C4-2B (cell line): ENCODE measurements at regions not wholly inside any gene's neighbourhood (a gene's known extent, or its start where the extent isn't known, plus 50 kb on each side); places are given as distances from the start of the nearest gene placed in this dataset.

Experiments used
- H3K27ac ChIP-seq: fragments of 450-650 bp; 2 replicates; pipeline ENCODE4 v1.5.1; 2017
- CTCF ChIP-seq: fragments of 450-650 bp; conservative IDR thresholded peaks from 2 replicates; pipeline ENCODE4 v1.5.1; 2017; ENCODE audit warnings: mild to moderate bottlenecking
- ZFX ChIP-seq: fragments of 450-650 bp; IDR thresholded peaks from 2 replicates; pipeline ENCODE4 v1.6.1; 2017

GRCh38 chr3:104885214-104885814 lies 481.4 kb upstream of the ALCAM start:
- no peak overlapping the region for H3K27ac ChIP-seq

DNA sequence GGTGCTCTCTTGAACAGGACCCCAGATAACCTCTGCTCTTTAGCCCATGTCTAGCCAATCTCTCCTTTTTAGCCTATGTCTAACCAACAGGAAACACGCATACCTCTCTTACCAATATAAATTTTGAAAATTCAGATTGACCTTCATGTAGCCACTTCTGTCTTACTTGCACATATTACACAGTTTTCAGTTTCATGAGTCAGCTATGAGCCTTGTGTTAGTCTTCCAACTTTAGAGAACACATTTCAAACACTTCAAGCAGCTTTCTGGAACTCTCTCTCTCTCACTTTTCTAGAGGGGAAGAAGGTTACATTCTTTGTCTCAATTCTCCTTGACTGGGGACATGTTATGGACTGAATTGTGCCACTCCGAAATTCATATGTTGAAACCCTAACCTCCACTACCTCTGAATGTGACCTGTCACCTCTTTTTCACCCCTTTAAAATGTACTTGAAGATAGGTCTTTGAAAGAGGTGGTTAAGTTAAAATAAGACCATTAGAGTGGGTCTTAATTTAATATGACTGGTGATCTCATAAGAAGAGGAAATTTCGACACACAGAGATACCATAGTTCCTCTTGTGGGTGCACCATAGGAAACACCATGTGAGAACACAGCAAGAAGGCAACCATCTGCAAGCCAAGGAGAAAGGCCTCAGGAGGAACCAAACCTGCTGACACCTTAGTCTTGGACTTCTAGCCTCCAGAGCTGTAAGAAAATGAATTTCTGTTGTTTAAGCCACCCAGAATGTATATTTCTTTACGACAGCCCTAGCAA lies 480.3 kb upstream of the ALCAM start:
- no peak for TF ChIP-seq CTCF
- TF ChIP-seq ZFX, result no peak
- H3K27ac ChIP-seq, result no peak overlapping the region

More at GRCh38 chr3:104885214-104885814, 481.4 kb upstream of the ALCAM start:
- TF ChIP-seq CTCF (no peak), ZFX (no peak)

DNA sequence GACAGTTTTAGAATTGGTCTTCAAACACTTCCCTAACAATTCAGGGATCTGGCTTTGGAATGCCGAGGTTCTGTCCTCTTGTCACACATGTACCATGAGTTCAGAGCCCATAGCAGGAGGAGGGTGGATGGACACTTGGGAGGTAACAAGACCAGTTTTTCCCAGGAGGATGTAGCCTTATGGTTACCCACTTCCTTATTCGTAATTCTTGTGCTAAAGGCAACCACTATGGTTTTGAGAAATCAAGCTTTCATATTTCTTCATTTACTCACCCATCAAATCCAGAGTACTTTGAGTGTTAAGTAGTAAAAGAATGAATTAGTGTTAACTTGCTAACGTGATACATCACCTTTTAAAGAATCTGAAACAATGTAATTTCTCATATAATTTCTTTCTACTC lies 479.6 kb upstream of the ALCAM start:
- no peak overlapping the region for H3K27ac ChIP-seq
- no peak for TF ChIP-seq CTCF

GRCh38 chr3:104887619-104888018 lies 479.1 kb upstream of the ALCAM start:
- no peak for TF ChIP-seq CTCF
- no peak overlapping the region for H3K27ac ChIP-seq

DNA sequence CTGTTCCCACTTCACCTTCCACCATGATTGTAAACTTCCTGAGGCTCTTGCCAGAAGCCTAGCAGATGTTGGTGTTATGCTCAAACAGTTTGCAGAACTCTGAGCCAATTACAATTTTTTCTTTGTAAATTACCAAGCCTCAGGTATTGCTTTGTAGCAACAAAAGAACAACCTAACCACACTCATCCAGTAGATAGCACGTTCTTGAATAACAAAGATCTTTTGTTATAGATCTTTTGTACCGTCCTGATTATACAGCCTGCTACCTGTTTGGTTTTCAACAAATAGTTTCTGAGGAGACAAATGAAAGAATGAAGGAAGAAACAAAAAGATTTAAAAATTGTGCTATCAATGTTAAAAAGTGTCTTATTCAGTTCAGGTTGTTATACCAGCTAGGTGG lies 474.7 kb upstream of the ALCAM start:
- no peak overlapping the region for H3K27ac ChIP-seq
- TF ChIP-seq ZFX (no peak), CTCF (no peak)

DNA sequence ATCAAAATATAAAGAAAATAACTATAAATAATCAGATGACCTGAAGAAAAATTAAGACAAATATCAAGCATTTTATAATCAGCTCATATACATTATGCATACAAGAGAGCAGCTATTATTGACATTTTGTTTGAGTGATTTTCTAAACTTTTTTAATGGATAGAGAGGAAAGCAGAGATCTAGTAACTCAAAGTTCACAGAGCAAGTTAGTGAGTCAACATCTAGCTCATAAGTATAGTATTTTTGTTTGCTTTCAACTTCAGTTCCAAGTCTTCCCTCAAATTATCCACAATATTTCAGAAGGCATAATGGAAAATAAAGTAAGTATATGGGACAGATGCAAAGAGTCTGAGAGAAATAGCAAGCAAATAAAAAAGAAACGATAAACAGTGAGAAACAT lies 470.1 kb upstream of the ALCAM start:
- H3K27ac ChIP-seq, result no peak overlapping the region
- TF ChIP-seq ZFX (no peak), CTCF (no peak)

DNA sequence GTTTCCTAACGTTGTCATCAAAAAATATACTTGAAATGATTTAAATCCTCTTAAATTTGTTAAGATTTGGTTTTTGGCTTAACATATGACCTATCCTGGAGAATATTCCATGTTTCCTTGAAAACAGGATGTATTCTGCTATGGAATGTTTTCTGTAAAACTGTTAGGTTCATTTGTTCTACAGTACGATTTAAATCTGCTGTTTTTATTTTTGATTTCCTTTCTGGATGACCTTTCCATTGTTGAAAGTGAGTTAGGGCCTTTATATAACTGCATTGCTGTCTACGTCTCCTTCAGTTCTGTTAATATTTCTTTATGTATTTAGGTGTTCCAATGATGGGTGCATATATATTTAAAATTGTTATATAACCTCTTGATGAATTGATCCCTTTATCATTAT lies 465.3 kb upstream of the ALCAM start:
- TF ChIP-seq ZFX (no peak), CTCF (no peak)
- no peak overlapping the region for H3K27ac ChIP-seq
